NCI-H1436 treated with DMSO at 0.1 percent for 48 hours (cell line): ENCODE measurements at regions not wholly inside any gene's neighbourhood (a gene's known extent, or its start where the extent isn't known, plus 50 kb on each side); places are given as distances from the start of the nearest gene placed in this dataset.
A peak's percentile ranks its signal among the peaks of the same experiment; 100 is the strongest.

Experiments used
- DNase-seq: peaks from one replicate; lab custom pipeline; 2025; lab: John Stamatoyannopoulos, UW

DNA sequence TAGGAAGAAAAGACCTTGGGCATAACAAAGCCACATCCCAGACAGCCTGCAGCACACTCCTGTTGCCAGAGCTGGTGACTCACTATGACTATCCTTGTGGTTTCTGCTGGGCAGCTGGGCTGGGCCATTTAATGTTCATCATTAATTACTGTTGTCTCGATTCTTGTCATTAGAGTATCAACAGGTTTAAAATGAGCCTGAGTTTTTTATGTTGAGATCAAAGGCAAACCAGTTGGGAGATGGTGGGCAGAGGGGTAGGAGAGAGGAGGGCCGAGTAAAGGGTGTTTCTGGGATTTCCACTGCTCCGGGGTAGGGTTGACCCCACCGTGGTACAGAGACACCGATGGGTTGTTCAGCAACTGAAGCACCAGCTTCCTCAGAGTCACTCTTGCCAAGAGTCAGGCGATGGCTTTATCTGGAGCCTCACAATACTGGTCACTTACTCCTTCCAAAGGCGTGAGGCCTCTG is 128.7 kb upstream of the LYZL1 start:
- DNase-seq = no peak

DNA sequence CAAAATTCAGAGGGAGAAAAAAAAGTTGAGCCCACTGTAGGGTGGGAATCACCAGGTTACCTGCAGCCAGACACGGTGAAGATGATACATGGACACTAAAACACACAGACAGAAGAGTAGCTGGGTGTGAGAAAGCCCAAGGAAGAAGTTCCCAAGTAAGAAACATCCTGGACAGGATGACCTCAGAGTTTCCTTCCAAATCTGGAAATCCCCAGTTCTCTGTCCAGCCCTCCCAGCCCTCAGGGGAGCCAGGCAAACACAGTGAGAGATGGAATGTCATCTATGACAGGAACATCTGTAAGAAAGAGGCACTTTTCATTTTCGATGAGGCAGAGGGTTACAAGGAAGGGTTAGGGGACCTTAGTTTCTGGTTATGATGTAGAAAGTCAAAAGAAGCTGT is 125.1 kb upstream of the LYZL1 start:
- DNase-seq = no peak

DNA sequence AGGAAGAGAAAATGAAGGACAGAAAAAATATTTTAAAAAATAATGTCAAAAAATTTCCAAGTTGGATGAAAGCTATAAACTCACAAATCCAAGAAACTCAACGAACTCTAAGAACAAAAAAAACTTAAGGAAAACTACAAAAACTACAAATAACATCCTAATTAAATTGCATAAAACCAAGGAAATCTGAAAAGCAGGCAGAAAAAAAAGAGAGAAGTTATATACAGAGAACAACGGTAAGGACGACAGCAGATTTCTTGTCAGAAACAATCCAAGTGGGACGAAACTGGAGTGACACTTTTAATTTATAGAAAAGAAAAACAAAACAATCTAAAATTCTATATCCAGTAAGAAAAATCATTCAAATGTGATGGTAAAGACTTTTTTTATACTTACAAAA is 122.2 kb upstream of the LYZL1 start:
- no peak for DNase-seq

DNA sequence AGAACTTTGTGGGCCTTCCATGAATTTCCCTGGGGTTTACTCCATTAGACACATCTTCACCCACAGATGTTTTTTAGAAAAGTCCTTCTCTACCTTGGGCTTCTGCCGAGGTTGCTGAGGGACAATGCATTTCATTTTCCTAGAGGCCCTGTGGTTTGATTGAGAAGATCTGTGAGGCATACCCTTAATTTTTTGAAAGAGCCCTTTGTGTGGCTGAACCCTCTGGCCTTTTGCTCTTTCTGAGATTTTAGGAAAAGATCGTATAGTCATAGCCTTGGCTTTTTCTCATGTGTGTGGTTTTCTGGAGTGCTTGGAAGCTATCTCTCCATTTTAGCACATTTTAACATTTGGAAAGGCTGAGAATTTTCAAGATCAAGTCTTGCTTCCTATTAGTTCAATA is 119.8 kb upstream of the LYZL1 start:
- no peak for DNase-seq

DNA sequence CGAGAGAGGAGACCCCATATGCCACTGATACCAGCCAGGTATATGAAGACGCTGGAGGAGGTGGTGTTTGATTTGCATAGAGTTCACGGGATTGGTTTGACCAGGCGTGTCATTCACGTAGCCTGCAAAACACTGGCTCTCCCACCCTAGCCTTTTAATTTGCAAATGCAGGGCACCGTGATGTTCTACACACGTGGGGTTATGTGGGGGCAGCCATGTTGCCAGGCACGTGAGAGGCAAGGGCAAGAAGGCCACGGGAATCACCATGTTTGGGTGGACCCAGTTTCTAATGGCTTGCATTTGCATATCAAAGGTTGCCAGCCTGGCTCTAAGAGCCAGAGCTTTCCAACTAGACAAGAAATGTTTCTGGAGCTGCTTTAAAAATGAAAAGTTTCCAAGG is 117.2 kb upstream of the LYZL1 start:
- DNase-seq = no peak

DNA sequence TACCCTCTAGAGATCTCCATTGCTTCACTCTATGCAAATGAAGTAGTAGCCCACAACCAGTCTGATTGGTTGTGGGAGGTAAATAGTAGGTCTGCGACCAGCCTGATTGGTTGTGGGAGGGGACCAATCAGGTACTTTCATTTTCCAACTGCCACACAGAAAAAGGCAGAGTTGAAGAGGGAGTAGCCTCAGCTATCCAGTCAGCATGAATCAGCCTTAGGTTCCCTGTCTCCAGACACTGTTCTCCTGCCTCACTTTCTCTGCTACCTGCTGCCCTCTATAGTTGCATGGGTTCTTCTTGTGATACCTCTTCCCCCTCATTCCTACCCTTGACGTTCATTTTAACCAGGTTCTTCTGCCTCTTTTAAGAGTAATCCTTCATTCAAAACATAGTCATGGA is 114.5 kb upstream of the LYZL1 start:
- no peak for DNase-seq

DNA sequence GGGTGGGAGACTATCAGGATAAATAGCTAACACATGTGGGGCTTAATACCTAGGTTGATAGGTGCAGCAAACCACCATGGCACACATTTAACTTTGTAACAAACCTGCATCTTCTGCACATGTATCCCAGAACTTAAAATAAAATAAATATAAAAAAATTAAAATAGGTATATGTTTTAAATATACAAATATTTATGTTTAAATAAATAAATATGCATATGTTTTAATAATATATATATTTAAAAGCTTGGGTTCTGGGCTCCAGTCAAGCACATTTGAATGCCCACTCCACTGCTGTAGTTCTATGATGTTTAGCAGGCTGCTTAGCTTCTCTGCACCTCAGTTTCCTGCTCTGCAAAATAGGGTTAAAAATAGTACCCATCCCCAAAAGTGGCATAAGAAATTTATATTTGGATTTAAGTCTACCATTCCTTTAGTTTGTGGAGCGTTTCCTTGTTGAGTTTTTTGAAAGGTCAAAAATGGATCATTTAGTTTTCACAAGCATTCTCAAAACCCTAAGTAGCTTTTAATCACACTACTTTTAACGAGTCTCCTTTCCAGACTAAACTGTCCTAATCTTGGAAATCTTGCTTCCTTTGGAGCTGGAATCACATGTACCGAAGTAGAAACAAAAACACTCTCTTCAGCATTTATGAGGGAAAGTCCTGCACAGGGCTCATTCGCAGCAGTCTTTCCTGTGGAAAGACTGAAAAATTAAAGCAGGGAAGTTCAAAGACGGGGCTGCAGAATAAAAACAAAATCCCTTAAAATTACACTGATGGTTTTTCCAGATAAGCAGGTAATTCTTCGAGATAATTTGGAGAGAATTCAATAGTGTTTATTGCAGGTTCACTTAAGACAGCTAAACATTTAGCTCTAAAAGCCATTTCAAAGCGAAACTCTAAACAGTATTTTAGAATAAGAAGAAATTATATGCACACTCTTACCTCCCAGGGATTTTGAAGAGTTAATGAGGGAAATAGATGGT is 111.7 kb upstream of the LYZL1 start:
- DNase-seq = no peak

DNA sequence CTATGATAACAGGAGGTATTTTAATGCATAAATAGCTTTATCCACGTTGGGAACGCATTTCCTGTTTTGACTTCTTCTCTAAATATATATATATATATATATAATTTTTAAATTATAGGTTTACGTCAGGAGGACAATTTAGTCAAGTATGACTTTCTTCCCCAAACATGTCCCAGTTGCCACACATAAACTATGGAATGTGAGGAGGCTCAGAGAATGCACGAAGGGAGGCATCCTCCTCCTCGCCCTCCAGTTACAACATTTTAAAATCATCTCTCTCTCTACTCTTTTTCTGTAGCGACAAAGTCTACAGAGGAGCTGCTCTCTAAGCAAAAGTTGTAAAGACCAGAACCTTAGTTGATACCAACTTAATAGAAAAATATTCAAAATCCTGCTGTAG is 106.9 kb upstream of the LYZL1 start:
- DNase-seq = no peak

DNA sequence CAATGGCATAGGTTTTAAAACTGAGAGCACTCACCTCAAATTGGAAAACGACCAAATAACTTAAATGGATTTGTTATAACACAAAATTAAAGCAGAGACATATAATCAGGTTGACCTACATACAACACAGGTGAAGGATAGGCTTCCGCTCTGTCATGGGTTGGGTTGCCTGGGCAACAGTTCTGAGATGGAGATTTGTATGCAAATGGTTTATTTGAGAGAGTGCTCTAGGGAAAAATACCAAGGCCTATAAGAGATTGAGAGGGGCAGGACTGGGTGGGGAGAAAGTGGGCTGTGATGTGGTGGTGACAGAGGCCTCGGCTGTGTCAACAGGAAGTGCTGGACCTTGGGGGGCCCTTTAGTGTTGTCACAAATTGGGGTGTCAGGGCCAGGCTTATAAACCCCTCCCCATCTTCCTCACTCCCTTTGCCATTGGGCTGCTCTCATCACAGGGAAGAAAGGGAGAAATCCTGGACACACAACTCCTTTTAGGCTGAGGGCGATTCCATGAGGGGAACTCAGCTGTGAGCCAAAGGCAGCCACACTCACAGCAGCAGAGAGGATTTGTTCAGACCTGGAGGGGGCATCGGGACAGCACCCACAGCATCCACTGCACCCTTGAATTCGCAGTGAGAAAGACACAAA is 105.4 kb upstream of the LYZL1 start:
- DNase-seq = peak; percentile 13

DNA sequence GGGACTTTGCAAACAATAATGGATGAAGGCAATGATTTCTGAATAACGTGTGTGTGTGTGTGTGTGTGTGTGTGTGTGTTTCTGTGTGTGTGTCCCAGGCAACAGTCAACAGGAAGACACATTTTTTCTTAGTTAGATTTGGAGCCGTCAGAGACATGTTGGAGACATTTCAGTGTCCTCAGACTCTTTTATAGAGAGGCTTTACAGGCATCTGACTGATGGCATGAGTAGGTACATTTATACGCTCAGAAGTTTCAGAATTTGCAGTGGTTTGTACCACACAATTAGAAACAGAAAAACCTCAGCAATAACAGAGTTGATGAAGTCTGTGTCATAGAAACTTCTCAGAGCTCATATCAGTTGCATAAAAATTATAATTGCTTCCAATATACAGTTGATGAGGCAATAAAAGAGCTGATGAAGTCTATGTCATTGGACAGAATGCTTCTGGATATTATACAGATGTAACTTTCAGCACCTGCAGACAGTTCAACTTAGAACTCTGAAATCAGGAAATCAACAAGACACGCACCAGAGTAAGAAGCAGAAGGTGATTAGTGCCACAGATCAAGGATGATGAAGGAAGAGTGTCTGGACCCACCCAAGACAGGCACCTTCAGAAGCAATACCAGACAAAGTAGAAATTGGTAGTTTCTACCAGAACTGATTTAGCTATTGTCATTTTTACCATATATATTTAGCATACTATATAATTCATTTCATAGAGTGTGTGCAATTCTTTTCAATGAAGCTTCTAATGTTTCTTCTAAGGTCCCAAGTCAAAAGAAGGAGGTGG is 104.5 kb upstream of the LYZL1 start:
- no peak for DNase-seq

DNA sequence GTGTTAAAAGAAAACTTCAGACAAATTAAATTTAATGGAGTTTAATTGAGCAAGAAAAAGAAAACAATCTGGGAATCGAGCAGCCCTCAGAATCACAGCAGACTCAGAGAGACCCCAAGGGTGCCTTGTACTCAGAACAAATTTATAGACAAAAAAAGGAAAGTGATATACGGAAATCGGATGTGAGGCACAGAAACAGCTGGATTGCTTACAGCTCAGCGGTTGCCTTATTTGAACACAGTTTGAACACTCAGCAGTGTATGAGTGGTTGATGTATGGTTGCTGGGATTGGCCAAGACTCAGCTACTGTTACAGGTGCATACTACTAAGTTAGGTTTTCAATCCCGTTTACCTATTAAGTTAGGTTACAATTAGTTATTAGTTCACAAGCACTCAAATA is 103.8 kb upstream of the LYZL1 start:
- no peak for DNase-seq

DNA sequence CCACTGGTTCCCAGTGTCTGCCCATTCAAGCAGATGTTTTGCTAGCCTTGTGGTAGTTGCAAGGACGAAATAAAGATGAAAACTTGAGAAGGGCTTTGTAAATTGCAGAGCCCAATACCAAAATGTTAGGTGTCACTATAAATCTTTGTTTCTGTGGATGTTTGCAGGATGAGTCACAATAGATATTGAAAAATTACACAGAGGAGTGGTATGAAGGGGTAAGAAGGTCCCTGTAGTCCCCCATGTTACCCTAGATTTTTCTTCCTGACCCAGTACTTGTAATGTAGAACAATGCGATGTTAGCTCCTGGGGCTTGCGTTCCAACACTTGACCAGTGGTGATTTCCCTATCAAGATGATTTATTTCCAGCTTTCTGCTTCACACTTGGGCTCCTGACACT is 102.6 kb upstream of the LYZL1 start:
- DNase-seq = no peak

DNA sequence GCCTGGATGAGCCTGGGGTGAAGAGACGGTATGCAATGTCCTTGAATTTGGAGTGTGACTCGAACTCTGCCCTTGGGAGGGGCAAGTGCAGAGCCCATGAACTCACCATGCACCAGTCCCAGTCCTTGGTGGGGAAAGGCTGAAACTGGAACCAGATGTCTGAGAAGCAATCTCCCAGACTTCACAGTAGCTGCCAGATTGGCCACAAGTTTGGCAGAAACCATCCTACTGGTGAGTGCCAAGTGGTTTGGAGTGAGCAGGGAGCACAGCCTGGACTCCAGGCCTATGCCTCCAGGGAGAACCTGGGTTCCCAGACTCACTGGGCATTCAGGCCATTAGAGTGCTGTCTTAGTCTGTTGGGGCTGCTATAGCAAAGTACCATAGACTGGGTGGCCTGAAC is 99.6 kb upstream of the LYZL1 start:
- no peak for DNase-seq

DNA sequence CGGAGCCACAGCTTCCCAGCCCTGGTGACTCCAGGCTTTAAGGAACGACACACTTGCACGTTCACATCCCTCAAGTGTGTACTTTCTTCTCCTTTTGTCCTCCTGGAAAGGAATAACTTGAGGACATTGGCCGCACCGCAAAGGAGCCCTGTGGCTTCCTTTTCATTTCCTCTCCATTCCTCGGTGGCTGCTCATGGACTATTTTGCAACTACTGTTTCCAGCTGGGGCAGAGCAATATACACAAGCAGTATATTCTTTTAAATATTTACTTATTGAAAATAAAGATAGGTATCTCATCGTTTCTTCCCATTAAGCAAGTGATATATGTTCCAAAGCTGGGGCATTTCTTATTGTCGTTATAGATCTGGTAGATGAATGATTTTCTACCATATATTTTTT is 97.2 kb upstream of the LYZL1 start:
- DNase-seq = no peak

DNA sequence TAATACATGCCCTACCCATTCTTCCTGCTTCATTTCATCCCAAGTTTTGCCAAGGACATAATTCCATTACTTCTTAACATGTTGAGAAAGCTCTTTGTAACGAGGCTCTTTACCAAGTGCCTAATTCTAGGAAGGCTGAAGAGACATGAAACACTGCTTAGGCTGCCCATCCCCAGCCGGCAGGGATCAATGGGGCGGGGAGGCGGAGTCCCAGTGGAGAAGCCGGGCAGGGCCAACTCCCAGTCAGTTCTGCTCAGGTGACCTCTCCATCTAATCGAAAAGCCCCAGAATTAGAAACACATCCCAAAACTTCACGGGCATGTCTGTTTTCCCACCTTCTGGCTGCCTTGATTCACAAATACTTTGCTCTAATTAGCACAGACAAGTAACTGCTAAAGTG is 89.5 kb upstream of the LYZL1 start:
- DNase-seq = no peak

DNA sequence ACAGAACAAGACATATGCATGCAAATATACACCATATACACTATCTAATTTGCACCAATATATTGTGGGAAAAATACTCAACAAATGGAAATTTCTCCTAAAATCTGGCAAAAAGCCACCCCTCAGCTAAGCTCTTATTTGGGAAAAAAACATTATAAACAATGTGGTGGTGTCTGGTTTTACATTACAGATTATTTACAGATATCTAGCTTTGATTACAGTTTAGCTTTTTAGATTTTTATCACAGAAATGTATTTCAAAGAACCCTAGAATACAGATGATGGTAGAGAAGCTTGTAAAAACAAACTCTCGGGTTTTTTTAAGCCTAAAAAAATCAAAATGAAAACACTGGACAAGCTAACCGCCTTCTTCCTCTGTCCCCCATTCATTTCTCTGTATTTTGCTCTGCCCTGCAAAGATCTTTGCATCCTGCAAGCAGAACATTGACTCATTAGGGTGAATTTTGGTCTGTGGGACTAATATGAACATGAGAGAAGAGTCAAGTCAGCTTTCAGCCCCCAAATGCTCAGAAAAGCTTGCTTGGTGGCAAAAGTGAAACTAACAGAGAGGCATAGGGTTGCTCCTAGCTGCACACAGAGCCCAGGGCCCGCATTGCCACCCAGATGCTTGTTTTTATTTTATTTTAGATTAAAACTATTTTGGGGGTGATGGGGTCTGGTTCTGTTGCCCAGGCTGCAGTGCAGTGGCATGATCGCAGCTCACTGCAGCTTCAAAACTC is 88.8 kb upstream of the LYZL1 start:
- DNase-seq = no peak

DNA sequence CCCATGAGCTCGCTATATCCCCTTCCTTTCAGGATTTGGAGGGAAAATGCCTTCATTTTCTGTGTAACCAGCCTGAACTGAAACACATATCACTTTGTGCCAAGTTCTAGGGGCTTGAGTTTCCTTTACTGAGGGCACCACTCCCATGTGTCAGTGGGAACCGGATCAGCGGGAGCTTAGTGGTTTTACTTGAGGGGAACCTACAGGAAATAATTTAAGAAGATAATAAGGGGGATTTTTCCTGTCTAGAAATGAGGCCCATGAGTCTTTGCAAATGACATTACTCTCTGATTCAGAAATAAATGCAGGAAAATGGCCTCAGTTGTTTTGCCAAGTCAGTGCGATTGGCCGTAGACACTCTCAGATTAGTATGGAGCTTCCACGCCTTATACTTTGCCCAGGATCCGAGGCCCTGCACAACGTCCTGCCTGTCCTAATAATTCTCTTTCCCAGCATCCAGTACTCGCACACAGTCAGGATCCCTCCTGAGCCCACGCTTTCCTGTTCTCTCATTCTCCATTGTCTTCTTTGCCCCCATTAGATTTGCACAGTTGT is 86.4 kb upstream of the LYZL1 start:
- no peak for DNase-seq

DNA sequence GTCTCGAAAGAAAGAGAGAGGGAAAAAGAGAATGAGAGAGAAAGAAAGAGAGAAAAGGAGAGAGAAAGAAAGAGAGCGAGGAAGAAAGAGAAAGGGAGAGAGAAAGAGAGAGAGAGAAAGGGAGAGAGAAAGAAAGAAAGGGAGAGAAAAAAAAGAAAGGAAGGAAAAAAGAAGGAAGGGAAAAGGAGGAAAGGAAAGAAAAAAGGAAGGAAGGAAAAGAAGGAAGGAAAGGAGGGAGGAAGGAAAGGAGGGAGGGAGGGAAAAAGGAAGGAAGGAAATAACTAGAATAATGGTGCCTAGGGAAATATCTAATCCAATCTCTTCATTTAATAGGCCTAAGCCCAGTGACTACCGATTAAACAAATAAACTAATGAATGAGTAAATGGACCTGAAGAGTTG is 85.4 kb upstream of the LYZL1 start:
- DNase-seq = no peak

DNA sequence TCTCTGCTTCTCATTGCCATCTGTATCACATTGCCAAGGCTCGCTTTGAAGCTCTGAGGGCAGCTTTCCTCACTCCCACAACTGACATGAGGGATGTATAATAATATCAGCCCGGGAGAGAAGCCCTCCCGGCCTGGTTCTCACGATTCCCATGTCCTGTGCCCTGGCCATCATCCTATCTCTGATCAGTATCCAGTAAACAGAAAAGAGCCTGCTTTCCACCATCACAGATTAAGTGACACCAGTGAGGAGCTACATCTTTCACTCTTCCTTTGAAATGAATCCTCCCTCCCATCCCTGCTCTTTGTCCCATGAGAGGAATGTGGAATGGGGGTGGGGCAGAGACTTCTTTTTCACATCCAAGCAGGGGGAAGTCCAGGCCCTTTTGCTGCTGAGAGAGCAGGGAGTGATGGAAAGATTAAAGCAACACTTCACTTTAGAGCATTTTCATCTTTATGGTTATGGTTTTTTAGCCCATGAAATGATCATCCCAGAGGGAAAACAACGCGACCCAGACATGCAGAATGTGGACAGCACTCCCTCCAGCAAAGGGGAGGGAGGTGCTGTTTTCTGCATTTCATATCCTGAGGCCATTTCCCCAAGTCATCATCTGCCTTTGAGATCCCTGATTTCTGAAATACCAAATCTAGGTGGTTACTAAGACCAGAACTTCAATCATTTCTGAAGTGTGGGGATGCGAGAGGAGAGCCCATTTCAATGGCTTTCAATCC is 84.6 kb upstream of the LYZL1 start:
- no peak for DNase-seq

DNA sequence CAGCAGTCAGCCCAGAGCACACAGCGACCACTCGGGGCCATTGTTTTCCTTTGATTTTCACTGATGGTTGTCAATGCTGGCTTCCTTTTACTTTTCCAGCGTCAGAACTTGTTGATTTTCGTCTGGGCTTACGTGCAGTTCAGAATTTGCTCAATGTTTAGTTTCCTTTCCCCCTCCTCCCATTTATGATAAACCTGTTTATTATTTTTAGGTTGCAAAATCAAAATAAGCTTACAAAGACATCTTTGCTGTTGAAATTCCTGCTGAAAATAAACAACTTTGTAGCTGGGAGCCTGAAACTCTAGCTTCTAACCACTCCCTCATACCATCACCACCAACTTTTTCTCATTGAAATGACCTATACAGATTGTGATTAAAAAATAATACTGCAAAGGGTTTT is 83.1 kb upstream of the LYZL1 start:
- no peak for DNase-seq

DNA sequence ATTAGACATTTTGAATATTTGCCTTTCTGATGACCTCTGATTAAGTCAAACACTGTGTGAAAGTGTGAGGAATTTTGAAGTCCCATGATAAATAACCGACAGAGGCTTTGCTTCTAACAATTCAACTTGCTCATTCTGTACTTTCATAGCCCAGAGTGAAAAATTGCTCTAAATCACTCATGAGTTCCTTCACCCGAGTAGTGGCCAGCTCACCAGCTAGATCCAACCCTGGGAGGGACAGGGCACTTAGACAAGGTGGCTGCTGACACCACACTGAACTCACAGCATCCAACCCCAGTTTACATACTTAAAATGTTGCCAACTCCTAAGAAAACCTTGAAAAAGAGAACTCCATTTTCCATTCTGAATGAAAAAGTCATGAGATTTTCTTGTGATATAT is 80.0 kb upstream of the LYZL1 start:
- DNase-seq = no peak
